ENCODE measurements at regions not wholly inside any gene's neighbourhood (a gene's known extent, or its start where the extent isn't known, plus 50 kb on each side); places are given as distances from the start of the nearest gene placed in this dataset.

DNA sequence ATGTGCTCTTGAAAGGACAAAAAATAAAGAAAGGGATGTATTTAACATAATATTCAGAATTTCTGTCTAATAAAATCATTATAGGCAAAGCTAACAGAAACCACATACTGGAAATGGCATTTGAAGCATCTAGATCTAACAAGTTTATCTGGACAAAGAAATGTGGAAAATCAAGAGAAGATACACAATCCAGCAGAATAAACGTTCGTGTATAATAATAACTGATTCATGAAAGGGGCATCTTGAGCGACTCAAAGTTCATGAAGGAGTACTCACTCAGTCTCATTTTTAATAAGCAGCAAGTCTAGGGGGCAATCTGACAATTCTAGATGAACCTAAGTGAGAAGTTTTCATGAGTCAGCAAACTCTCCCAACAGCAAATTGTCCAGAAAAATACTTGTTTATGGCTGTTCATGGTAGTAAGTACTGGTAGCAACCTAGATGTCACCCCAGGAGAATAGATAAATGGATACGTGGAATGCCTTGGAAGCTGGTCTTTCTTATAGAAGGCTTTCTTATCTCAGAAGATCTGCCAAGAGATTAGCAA, 541.8 kb downstream of the INHBA start:
- TF ChIP-seq, protein P1, sequence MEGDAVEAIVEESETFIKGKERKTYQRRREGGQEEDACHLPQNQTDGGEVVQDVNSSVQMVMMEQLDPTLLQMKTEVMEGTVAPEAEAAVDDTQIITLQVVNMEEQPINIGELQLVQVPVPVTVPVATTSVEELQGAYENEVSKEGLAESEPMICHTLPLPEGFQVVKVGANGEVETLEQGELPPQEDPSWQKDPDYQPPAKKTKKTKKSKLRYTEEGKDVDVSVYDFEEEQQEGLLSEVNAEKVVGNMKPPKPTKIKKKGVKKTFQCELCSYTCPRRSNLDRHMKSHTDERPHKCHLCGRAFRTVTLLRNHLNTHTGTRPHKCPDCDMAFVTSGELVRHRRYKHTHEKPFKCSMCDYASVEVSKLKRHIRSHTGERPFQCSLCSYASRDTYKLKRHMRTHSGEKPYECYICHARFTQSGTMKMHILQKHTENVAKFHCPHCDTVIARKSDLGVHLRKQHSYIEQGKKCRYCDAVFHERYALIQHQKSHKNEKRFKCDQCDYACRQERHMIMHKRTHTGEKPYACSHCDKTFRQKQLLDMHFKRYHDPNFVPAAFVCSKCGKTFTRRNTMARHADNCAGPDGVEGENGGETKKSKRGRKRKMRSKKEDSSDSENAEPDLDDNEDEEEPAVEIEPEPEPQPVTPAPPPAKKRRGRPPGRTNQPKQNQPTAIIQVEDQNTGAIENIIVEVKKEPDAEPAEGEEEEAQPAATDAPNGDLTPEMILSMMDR (IDR thresholded peaks at IDR 0.05; ENCODE audit: low read depth, low read length), result no peak
- no peak overlapping the region for H3K4me3 ChIP-seq (ENCODE audit: low read depth, low read length)

DNA sequence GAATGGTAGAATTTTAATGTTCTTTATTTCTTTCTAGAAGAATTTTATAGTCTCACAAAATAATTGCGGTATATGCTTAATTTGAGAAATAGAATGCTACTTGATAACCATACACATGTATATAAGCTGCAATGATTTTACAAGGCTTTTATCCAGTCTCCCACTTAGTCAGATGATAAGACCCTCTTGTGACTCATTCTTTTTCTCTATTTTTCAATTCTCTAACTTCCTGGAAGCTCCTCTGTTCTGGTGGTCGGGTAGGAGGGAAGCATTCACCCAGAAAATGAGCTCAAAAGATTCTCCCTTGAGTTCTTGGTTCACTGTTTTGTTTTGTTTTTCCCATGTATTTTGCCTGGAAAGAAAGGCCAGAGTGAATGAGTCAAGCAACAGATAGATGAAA, 546.6 kb downstream of the INHBA start:
- H3K4me3 ChIP-seq (ENCODE audit: low read depth, low read length), result no peak overlapping the region
- TF ChIP-seq, protein P1 (IDR thresholded peaks at IDR 0.05; ENCODE audit: low read depth, low read length), result no peak

DNA sequence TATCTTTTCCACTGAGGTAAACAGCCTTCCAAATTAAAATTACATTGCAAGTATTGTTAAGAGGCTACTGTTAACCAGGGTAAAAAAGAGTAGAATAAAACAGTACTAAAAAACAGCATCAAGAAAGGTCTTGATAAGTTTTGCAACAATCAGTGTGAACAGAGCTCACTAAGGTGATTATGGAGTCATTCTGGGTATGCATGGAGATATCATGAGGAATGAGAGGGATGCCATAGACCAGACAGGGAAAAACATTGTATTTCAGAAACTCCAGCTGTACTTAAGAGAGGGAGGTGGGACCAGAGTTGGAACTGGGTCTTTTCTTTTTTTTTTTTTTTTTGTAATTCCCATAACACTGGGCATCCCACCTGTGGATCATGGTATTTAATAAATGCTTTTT, 549.6 kb downstream of the INHBA start:
- TF ChIP-seq, protein P1 (IDR thresholded peaks at IDR 0.05; ENCODE audit: low read depth, low read length), result no peak
- no peak overlapping the region for H3K4me3 ChIP-seq (ENCODE audit: low read depth, low read length)

DNA sequence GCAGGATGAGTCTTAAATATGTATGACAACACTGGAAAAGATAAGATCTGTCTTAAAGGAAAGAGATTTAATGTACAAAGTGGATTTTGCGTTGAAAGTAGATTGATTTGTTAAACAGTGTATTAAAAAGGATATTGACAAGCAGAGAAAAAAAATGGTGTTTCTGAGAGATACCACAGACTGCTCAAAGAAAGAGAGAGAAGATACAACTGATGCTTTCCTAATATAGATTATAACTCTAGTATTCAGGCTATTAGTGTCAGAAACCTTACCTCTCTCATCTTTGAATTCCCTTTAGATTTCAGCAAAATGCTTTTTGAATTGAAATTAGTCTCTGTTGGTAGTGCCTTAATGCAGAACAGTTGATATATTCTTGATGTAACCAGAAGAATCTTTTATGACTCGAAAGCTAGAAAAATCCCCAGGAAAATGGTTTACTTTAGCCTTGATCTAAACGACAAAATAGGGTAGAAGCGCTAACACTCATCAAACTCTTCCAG, 550.7 kb downstream of the INHBA start:
- TF ChIP-seq, protein P1 (IDR thresholded peaks at IDR 0.05; ENCODE audit: low read depth, low read length), result no peak
- no peak overlapping the region for H3K4me3 ChIP-seq (ENCODE audit: low read depth, low read length)

DNA sequence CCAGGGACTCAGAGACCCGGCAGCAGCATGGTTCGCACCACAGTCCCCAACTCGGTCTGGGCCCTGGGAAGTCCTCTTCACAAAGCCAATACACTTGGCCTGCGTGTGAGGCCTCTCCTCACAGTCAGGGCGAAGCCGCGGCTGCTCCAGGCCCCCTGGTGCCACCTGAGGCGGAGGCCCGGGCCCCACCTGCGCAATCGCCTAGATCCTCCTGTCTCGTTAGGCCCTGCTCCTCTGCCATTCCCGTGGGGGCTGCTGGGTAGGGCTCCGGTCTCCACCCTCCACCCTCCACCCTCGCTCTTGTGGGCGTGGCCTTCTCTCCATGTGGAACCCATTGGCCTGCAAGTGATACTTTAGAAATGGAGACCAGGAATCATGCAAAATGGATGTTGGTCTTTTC, 553.3 kb downstream of the INHBA start:
- H3K4me3 ChIP-seq (ENCODE audit: low read depth, low read length), result no peak overlapping the region
- TF ChIP-seq, protein P1 (IDR thresholded peaks at IDR 0.05; ENCODE audit: low read depth, low read length), result no peak

DNA sequence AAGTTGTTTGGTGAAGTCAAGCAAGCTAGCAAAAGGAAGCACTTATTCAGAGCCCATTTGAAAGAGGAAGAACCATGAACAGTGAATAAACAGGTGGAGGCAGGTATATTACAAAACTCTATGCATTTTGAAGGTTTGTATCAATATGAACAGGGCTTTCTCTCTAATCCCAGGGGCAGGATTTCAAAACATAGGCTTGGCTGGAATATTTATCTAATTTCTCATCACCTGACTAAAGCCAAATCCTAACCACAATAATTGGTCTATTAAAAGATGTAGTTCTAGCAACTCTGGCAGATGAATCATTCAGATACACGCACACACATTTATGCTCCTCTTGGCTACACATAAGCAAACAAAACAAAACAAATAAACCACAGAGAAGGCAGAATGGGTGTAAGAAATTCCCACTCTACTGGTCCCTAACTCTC, 554.4 kb downstream of the INHBA start:
- TF ChIP-seq, protein P1 (IDR thresholded peaks at IDR 0.05; ENCODE audit: low read depth, low read length), result no peak
- H3K4me3 ChIP-seq (ENCODE audit: low read depth, low read length), result no peak overlapping the region

DNA sequence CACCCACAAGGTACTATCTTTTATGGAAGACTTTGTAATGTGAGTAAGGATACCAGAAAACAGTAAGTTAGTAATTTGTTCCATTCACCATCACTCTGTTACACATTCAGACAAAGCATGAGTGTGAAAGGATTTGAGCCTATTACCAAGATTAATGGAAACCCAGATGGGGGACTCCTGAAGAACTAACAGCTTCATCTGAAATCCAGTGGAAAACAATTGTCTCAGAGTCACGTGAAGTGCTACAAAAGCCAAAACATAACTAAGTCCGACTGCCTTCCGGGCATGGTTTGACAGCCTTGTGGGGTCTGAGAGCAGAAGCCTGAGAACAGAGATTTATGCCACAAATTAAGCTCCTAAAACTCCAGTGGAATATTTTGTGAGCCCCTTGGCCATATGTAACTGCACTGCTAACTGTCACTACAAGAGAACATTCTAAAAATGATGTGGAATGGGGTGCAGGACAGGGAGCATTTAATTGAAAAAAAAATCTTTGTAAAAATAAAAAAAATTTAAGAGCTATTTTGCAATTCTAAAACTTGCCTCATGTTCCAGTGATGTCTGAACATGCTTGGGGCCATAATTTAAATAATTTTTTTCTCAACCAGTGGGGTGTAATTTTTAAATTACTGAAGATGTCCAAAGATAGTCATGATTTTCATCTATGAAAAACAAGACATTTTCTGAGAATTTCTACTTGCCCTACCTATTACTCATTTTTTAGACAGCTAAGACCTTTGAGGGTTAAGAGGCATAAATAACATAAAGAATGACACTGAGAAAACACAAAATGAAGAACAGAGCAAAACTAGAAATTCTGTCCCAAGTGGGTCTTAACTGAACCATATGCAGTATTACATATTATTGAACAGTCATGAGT, 555.0 kb downstream of the INHBA start:
- no peak overlapping the region for H3K4me3 ChIP-seq (ENCODE audit: low read depth, low read length)
- TF ChIP-seq, protein P1 (IDR thresholded peaks at IDR 0.05; ENCODE audit: low read depth, low read length), result no peak

Data from WI38 (cell line).